ENCODE measurements at regions not wholly inside any gene's neighbourhood (a gene's known extent, or its start where the extent isn't known, plus 50 kb on each side); places are given as distances from the start of the nearest gene placed in this dataset.

- DNase-seq, result no peak
These were observed 607.3 kb downstream of the NCAM2 start for GRCh38 chr21:21605521-21605920.

DNA sequence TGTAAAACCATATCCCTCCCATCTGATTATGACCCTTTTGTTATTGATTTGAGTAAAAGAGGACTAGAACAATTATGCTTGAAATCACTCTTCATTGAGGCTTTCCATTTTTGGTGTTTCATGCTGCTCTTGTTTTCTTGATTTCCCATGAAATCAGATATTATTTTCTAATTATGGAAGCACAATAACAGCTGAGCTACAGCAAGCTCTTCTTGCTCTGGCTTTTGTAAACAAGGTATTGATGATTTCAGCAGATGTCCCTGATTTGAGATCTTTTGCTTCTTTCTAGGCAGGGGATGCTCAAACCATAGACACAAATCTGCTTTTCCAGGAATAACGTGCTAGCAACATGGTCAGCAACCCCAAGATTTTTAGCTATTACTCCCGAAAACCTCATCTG, 607.8 kb downstream of the NCAM2 start:
- DNase-seq, result no peak

DNA sequence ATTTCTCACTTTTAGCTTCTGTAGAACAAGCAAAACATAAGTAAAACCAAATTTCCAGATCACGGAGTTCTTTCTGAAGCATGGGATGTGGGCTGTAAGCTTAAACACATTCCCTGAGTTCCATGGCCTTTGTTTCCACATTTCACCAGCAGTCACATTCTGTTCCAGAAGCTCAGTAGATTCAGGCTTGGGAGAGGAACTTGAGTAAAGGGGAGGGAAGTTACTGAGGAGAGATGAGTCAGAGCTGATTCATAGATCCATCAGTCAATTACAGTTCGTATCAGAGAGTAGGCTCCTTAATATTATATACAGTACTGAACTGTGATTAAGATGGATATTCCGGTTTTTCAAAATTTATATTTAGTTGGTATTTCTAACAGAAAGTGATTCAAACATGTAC, 614.3 kb downstream of the NCAM2 start:
- DNase-seq, result no peak

- DNase-seq, result no peak
These were observed 616.8 kb downstream of the NCAM2 start for GRCh38 chr21:21614966-21615365.

GRCh38 chr21:21622460-21623234, 624.4 kb downstream of the NCAM2 start:
- no peak for DNase-seq

DNA sequence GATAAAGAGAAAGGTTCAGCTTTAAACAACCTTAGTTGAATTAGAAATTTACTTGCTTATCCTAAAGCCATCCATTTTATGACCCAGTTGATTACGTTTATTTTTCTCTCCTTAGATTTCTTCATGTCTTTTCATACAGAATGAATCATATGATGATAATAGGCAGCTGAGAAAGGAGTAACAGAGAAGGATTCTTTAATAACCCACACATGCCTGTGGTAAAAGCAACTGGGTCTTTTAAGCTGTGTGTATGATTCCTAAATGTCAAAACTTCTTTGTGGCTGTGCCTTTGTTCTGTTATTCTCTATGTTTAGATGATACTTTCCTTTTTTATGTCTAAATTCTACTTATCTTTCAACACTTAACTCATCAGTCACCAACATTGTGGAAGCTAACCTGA, 626.5 kb downstream of the NCAM2 start:
- no peak for DNase-seq

GRCh38 chr21:21631961-21632360, 633.8 kb downstream of the NCAM2 start:
- DNase-seq, result no peak

DNA sequence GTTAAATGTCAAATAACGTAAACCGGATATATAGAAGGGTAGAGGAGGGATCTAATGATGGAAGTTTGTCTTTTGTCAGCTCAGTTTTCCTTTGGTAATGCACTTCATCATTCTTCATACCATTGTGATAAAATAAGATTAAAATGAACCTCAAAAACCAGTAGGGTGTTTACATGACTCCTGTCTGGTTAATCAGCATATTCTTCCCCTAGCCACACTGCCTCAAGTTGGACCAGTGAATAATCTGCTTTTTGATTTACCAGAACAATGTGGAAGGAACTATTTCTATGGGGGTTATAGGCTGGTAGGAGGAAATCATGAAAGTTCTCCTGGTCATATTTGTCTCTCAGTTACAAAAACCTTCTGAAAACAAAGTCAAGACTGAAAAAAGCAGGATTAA, 634.7 kb downstream of the NCAM2 start:
- no peak for DNase-seq

DNA sequence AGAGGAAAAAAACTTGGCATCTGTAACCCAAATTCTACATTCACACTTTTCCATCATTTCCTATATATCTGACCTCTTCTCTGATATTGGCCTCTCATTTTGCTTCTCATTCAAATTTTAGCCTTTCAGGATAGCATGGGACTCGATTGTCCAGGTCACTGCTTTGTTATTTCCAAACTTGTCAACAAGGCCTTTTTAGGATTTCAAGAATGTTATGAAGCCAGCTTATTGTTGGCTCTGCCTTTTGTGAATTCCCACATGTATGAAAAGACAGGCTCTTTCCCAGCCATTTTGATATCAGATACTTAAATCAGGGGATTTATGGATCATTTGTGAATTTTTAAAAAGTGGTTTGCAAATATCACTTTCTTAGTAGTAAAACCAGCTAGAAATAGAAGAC, 663.5 kb downstream of the NCAM2 start:
- no peak for DNase-seq

GRCh38 chr21:21662776-21663175, 664.6 kb downstream of the NCAM2 start:
- no peak for DNase-seq

DNA sequence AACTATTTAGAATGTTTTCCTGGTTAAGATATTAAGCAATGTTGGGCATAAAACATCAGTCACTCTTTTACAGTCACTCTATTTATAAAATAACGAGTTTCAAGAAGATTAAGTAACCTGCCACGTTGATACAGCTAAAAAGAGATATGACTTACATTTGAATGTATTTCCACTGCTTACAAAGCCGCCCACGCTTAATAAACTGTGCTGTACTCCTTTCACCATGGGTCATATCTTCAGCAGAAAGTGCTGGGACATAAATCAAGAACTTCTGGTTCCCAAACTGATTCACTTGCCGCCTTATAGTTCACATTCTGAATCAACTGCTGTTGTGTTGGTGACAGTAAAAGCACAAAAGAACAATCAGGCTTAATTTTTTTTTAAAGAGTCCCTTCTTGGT, 666.7 kb downstream of the NCAM2 start:
- no peak for DNase-seq

DNA sequence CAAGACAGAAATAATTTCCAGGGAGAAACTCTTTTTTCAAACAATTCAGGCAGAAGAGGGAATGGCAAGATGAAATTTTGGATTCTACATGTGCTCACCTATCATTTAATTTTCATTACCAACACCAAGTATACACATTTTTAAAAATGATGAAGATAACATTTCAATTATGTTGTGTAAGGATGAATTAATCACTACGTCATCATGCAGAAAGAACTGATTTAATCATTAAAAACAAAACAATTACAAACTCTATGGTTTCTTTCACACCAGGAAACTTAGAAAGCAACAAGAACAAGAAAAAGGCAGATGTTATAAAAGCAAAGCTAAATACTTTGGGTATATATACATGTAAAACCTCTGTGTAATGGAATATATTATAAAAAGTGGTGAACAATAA, 668.5 kb downstream of the NCAM2 start:
- no peak for DNase-seq

DNA sequence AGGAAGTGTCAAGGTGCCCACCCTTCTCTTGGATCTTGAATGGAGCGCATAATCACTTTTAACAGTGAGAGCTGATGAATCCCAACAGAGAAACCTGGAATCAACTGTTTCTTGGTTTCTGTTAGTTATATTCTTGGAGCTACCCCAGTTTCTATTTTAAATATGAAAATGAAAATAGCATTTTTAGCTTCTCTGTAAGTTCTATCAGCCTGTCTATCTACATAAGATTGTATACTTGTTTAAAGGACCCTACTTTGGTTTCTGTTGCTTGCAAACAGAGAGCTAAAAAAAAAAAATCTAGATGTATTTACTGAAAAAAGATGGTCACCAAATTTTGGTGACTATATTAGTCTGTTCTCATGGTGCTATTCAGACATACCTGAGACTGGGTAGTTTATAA, 670.0 kb downstream of the NCAM2 start:
- DNase-seq, result no peak

GRCh38 chr21:21673959-21674358, 675.8 kb downstream of the NCAM2 start:
- DNase-seq, result no peak

GRCh38 chr21:21675601-21676000, 677.4 kb downstream of the NCAM2 start:
- DNase-seq, result no peak

GRCh38 chr21:21682172-21682571, 684.0 kb downstream of the NCAM2 start:
- no peak for DNase-seq

- no peak for DNase-seq
These were observed 690.7 kb downstream of the NCAM2 start for GRCh38 chr21:21688889-21689288.

DNA sequence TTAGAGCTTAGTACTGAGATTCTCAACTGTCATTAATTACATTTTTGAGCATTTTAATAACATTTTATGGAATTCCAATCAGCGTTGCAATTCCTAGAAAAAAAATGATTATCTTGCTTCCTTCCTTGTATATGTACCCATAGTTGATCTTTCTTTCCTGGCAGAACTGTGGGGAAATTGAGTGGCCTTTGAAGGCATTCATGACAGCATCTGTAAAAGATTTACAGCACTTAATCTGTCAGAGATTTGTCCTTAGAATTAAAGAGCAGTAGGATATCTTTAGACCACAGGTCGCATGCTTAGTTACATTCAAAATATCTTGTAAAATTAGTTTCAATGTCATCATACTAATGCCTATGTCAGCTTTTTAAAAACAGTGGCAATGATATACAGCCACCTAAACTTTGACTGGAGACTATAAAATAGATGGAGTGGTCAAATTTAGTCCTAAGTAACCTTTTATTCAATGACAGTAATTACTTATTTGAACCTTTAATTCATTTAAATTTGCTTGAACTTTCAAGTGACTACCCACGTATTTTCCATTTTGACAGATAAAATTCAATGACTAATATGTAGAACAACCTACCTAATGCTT, 692.0 kb downstream of the NCAM2 start:
- no peak for DNase-seq

DNA sequence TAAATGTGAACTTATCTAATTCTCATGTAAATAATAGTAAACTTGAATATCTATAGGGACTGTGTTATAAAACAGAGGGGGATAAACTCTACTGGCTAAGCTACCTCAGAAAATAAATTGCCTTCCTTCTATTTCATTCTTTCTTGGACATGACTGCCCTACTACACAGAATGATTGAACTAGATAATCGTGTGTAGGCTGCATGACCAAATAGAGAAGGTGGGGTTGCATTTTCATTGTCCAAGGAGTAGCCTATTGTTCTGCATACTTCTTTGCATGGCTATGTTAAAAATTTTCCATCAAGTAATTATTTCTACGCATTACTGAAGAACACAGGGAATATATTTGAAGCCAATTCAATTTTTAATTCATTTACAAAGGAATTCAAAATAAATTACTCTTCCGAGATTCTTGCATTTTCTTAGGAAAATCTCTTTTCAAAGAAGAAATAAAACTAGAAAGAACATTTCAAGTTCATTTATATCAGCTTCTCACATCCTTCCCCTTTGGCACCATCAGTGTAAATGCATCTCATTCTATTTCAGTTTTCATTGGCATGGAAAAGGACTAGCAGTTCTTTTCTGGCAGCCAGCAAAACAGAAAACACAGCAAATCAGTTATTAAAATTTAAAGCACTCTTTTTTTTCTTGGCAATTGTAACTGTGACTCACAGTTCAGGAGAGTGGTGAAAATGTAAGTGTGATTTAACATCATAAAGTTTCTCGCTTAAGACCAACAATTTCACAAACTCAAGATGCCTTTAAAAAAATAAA, 714.7 kb downstream of the NCAM2 start:
- DNase-seq, result no peak

- DNase-seq, result no peak
These were observed 715.5 kb downstream of the NCAM2 start for GRCh38 chr21:21713651-21714180.

GRCh38 chr21:21714426-21714825, 716.2 kb downstream of the NCAM2 start:
- DNase-seq, result no peak

- DNase-seq, result no peak
These were observed 717.2 kb downstream of the NCAM2 start for GRCh38 chr21:21715266-21715969.

DNA sequence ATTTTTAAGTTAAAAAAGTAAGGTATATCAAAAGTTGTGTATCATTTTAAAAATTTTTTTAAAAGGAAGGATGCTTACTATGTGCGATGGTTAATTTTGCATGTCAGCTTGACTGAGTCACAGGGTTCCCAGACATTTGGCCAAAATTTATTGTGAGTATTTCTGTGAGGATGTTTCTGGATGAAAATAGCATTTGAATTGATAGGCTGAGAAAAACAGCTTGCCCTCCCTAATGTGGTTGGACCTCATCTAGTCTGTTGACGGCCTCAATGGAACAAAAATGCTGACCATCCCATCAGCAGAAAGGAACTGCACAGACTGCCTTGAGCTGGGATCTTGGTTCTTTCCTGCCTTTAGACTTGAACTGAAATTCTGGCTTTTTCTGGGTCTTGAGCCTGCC, 724.5 kb downstream of the NCAM2 start:
- DNase-seq, result no peak

All from NCI-H187 (cell line).